VCaP (cell line): ENCODE measurements at regions not wholly inside any gene's neighbourhood (a gene's known extent, or its start where the extent isn't known, plus 50 kb on each side); places are given as distances from the start of the nearest gene placed in this dataset.
"Not testable (repeated sequence)": the region's sequence is repeated elsewhere in the genome, so short reads cannot be mapped to it uniquely, and the experiment has no call there.

Experiments
- H3K27ac ChIP-seq: fragments of 450-650 bp; 2 replicates; pipeline ENCODE4 v1.5.1; 2017
- TF ChIP-seq, protein P1 (sequence below): fragments of 450-650 bp; conservative IDR thresholded peaks from 2 replicates; pipeline ENCODE4 v1.5.1; 2017; ENCODE audit warnings: mild to moderate bottlenecking, moderate library complexity

DNA sequence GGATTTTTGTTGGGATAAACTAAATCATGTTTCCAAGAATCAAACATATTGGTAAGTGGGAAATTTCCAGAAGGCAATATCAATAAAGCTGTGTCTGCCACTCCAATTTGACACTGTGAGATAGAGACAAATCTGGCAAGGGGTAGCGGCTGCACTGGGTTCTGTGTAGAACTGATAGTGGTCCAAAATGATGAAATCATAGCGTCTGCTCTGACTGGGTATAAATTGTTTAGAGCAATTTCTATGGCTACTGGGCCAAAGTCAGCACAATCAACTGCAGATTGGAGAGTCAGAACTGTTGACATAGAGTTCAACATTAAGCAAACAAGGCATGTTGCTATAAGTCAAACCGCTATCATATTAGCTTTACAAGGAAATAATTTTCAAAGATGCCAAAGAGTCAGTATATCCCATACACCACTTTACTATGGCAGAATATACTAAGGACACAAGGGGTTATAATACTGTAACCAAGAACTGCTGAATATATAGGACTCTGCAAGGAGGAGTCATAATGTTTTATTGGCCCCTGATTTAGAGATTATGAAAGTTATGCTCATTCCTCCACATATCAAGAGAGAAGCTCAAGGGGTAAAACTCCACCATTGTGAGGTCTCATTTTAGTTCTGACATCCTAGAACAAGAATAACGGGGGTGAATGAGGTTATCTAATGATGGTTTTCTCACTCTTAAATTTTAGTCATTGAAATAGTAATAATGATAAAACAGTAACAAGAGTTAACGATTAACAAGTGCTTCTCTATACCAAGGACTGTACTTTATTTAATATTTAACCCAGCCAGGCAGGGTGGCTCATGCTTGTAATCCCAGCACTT lies 309.7 kb upstream of the GADL1 start:
- TF ChIP-seq, protein P1, sequence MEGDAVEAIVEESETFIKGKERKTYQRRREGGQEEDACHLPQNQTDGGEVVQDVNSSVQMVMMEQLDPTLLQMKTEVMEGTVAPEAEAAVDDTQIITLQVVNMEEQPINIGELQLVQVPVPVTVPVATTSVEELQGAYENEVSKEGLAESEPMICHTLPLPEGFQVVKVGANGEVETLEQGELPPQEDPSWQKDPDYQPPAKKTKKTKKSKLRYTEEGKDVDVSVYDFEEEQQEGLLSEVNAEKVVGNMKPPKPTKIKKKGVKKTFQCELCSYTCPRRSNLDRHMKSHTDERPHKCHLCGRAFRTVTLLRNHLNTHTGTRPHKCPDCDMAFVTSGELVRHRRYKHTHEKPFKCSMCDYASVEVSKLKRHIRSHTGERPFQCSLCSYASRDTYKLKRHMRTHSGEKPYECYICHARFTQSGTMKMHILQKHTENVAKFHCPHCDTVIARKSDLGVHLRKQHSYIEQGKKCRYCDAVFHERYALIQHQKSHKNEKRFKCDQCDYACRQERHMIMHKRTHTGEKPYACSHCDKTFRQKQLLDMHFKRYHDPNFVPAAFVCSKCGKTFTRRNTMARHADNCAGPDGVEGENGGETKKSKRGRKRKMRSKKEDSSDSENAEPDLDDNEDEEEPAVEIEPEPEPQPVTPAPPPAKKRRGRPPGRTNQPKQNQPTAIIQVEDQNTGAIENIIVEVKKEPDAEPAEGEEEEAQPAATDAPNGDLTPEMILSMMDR = no peak
- H3K27ac ChIP-seq = no peak overlapping the region

DNA sequence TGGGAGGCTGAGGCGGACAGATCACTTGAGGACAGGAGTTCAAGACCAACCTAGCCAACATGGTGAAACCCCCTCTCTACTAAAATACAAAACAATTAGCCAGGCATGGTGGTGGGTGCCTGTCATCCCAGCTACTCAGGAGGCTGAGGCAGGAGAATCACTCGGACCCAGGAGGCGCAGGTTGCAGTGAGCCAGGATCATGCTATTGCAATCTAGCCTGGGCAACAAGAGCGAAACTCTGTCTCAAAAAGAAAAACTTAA lies 310.3 kb upstream of the GADL1 start:
- not testable (repeated sequence) for H3K27ac ChIP-seq

DNA sequence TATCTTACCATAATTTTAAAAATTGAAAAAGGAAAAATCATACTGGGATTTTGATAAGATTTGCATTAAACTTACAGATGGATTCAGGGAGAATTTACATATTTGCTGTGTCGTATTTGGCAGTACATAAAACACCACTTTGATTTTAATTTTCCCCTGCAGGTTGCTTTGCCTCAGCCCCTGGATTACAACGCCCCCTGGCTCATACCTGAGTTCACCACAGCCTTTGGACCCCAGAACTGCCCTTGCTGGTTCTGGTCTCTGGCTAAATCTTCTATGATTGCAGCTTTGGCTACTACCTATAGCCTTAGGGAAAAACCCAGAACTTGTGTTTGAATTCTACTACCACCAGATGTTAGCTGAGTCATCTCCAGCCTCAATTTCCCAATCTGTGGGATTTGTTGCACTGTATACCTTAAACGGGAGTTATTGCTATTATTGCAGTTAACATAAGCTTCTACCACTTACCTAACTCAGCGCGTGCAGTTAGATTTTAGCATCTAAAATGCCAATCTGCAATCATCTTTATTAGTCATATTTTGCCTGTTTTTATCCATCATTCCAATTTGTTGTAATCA lies 315.7 kb upstream of the GADL1 start:
- TF ChIP-seq, protein P1 = no peak
- H3K27ac ChIP-seq = no peak overlapping the region

DNA sequence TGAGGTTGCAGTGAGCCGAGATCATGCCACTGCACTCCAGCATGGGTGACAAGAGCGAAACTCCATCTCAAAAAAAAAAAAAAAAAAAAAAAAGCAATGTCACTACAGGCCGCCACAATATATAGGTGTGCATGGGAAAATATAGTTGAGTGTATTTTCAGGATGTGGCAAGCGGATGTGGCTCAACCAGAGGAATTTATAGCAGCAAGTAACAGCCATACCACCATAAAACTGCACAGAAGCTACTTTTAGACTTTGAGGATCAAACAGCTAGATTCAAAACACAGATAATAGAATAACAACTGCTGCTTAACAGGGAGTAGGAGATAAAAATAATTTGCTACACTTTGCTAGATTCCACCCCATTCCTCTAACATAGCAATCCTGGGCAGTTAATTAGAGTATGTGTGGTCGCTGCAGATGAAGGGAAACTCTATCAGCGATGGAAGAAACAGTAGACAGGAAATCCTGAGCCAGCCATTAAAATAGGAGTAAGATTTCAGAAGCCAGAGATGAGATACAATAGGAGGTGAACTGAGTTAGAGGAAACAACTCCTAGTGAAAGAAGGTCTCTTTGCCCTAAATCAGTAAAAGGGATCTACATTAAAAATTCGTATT lies 318.7 kb upstream of the STT3B start:
- no peak overlapping the region for H3K27ac ChIP-seq
- TF ChIP-seq, protein P1 = no peak

DNA sequence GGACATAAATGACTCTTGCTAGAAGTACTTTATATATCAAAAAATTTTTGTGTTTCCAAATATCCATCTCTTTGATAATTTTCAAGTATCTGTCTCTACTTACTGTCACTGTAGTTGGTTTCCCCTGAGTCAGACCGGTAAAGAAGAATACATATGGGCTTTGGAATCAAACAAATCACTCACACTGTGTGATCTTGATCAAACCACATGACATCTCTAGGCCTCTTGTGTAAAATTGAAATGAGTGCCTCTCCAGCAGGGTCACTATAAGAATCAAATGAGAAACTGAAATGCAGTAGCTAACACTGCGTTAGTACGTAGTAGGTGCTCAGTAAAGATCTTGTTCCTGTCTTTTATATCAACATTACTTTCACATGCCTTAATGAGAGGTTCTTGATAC lies 314.6 kb upstream of the STT3B start:
- TF ChIP-seq, protein P1 = no peak
- H3K27ac ChIP-seq = no peak overlapping the region

DNA sequence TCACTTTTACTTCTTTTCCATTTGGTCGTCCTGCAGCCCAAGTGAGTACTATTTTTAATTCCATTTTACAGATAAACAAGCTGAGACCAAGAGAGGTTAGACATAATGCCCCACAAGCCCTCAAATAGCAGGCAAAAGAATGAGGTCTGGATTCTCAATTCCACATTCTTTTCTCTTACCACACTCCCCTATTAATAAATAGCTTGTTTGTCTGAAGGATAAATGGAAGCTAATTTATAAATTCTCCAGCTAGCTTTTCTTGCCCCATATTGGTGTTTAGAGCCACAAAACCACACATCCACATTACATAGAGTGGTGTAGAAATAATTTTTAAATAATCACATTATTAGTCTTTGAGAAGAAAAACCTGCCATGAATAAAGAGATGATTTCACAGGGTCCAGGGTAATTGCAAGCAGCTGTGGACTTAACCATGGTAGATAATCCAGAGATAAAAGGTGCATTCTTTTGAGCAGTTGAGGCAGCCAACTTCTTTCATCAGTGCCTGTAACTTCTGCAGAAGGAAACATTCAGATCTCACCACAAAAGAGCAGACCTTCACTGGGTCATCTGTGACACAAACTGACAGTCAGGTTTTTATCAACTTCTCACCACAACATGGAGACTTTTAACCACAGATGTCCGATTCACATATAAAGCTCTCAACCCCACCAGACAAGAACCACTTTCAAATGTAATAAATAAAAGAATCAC lies 313.4 kb upstream of the STT3B start:
- no peak overlapping the region for H3K27ac ChIP-seq
- TF ChIP-seq, protein P1 = no peak

DNA sequence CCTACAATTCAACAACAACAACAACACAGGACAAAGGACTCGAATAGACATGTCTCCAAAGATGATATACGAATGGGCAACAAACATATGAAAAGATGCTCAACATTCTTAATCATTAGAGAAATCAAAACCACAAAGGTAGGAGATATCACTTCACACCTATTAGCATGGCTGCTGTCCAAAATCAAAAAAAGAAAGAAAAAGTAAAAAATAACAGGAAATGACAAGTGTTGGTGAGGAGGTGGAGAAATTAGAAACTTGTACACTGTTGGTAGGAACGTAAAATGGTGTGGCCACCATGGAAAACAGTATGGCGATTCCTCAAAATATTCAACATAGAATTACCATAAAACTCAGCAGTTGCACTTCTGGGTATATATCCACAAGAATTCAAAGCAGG lies 312.3 kb upstream of the STT3B start:
- no peak overlapping the region for H3K27ac ChIP-seq
- TF ChIP-seq, protein P1 = no peak
